ENCODE measurements at regions not wholly inside any gene's neighbourhood (a gene's known extent, or its start where the extent isn't known, plus 50 kb on each side); places are given as distances from the start of the nearest gene placed in this dataset.

DNA sequence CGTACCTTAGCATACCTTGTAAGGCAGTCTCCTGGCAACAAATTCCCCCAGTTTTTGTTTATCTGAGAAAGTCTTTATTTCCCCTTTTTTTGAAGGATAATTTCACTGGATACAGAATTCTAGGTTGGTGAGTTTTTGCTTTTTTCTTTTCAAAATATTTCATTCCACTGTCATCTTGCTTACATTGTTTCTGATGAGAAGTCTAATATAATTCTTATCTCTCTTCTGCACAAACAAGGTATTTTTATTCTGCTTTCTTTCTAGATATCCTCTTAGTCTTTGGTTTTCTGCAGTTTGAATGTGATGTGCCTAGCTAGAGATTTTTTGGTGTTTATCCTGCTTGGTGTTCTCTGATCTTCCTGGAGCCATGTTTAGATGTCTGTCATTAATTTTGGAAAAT is 57.7 kb upstream of the EZR start:
- intact Hi-C loops (cut with micrococcal nuclease): no loop called here
- Histone ChIP-seq H3K9me2 (ENCODE audit: insufficient read depth) (no peaks in the 10 kb centered on the region), H3K9ac (ENCODE audit: low read length) (no peak overlapping the region), H3K4me2 (ENCODE audit: low read length) (no peak overlapping the region), H3K27ac (ENCODE audit: low read depth, low read length) (no peak overlapping the region), H4K20me1 (ENCODE audit: insufficient read depth) (no peaks in the 10 kb centered on the region), H3K36me3 (ENCODE audit: control insufficient read depth in 1 of 2, insufficient read depth in 2 of 2, low read length in 2 of 2) (no peaks in the 10 kb centered on the region), H3K27me3 (ENCODE audit: insufficient read depth, low read length) (no peaks in the 10 kb centered on the region), H3K4me3 (replicated peaks in 1 of 2; ENCODE audit: low read depth in 1 of 2, low read length in 2 of 2) (no peak overlapping the region), H3K9me3 (ENCODE audit: control insufficient read depth in 1 of 2, insufficient read depth in 1 of 2, low read depth in 1 of 2, low read length in 2 of 2) (peaks cover 6 to 10% of the 10 kb centered on the region in 2 experiments; a peak in 2 of 4 replicates), H2AFZ (ENCODE audit: low read depth, low read length, poor library complexity, severe bottlenecking) (no peak overlapping the region), H3K79me2 (ENCODE audit: insufficient read depth, low read length) (no peaks in the 10 kb centered on the region), H3K4me1 (ENCODE audit: control insufficient read depth in 1 of 2, insufficient read depth in 2 of 2, low read length in 2 of 2) (peaks cover 0 to 4% of the 10 kb centered on the region in 2 experiments; a peak in 1 of 4 replicates)
- ChIA-PET CTCF (no interaction called here), POLR2A (no interaction called here), RAD21 (ENCODE audit: low non-redundant PET in 1 of 2, low total read pairs in 2 of 2, uncharacterized antibody in 2 of 2, unreplicated experiment in 2 of 2) (no interaction called here)
- no peak for ATAC-seq
- TF ChIP-seq CEBPB (IDR thresholded peaks at IDR 0.05; ENCODE audit: low read depth): no peak
- no peak for TF ChIP-seq YY1 (IDR thresholded peaks at IDR 0.05; ENCODE audit: extremely low read depth, insufficient replicate concordance, low read depth, low read length)
- TF ChIP-seq, protein P1, sequence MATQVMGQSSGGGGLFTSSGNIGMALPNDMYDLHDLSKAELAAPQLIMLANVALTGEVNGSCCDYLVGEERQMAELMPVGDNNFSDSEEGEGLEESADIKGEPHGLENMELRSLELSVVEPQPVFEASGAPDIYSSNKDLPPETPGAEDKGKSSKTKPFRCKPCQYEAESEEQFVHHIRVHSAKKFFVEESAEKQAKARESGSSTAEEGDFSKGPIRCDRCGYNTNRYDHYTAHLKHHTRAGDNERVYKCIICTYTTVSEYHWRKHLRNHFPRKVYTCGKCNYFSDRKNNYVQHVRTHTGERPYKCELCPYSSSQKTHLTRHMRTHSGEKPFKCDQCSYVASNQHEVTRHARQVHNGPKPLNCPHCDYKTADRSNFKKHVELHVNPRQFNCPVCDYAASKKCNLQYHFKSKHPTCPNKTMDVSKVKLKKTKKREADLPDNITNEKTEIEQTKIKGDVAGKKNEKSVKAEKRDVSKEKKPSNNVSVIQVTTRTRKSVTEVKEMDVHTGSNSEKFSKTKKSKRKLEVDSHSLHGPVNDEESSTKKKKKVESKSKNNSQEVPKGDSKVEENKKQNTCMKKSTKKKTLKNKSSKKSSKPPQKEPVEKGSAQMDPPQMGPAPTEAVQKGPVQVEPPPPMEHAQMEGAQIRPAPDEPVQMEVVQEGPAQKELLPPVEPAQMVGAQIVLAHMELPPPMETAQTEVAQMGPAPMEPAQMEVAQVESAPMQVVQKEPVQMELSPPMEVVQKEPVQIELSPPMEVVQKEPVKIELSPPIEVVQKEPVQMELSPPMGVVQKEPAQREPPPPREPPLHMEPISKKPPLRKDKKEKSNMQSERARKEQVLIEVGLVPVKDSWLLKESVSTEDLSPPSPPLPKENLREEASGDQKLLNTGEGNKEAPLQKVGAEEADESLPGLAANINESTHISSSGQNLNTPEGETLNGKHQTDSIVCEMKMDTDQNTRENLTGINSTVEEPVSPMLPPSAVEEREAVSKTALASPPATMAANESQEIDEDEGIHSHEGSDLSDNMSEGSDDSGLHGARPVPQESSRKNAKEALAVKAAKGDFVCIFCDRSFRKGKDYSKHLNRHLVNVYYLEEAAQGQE (IDR thresholded peaks at IDR 0.05; ENCODE audit: low read depth): no peak
- TF ChIP-seq, protein P2, sequence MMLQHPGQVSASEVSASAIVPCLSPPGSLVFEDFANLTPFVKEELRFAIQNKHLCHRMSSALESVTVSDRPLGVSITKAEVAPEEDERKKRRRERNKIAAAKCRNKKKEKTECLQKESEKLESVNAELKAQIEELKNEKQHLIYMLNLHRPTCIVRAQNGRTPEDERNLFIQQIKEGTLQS (IDR thresholded peaks at IDR 0.05): no peak
- TF ChIP-seq, protein P3, sequence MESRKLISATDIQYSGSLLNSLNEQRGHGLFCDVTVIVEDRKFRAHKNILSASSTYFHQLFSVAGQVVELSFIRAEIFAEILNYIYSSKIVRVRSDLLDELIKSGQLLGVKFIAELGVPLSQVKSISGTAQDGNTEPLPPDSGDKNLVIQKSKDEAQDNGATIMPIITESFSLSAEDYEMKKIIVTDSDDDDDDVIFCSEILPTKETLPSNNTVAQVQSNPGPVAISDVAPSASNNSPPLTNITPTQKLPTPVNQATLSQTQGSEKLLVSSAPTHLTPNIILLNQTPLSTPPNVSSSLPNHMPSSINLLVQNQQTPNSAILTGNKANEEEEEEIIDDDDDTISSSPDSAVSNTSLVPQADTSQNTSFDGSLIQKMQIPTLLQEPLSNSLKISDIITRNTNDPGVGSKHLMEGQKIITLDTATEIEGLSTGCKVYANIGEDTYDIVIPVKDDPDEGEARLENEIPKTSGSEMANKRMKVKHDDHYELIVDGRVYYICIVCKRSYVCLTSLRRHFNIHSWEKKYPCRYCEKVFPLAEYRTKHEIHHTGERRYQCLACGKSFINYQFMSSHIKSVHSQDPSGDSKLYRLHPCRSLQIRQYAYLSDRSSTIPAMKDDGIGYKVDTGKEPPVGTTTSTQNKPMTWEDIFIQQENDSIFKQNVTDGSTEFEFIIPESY (IDR thresholded peaks at IDR 0.05; ENCODE audit: extremely low read depth, insufficient replicate concordance, low read length): no peak
- no peak for TF ChIP-seq ELF1 (IDR thresholded peaks at IDR 0.05; ENCODE audit: borderline replicate concordance, low read depth)
- no peak for TF ChIP-seq JUND (IDR thresholded peaks at IDR 0.05)
- no peak for TF ChIP-seq FOSL1 (IDR thresholded peaks at IDR 0.05; ENCODE audit: low read depth)
- TF ChIP-seq SP1 (IDR thresholded peaks at IDR 0.05; ENCODE audit: low read depth): no peak
- no peak for TF ChIP-seq CTCF (IDR thresholded peaks at IDR 0.05 in 2 of 3, conservative IDR thresholded peaks at IDR 0.05 in 1 of 3; ENCODE audit: borderline replicate concordance in 1 of 3, insufficient read depth in 1 of 3, low read depth in 2 of 3, low read length in 2 of 3)
- no peak for TF ChIP-seq EGR1 (IDR thresholded peaks at IDR 0.05; ENCODE audit: low read depth)
- BruUV-seq (replicated peaks): no TSS peak
- no peak for DNase-seq (ENCODE audit: low read depth, low spot score)

All from HCT116 (cell line).